ENCODE measurements at regions not wholly inside any gene's neighbourhood (a gene's known extent, or its start where the extent isn't known, plus 50 kb on each side); places are given as distances from the start of the nearest gene placed in this dataset.

DNA sequence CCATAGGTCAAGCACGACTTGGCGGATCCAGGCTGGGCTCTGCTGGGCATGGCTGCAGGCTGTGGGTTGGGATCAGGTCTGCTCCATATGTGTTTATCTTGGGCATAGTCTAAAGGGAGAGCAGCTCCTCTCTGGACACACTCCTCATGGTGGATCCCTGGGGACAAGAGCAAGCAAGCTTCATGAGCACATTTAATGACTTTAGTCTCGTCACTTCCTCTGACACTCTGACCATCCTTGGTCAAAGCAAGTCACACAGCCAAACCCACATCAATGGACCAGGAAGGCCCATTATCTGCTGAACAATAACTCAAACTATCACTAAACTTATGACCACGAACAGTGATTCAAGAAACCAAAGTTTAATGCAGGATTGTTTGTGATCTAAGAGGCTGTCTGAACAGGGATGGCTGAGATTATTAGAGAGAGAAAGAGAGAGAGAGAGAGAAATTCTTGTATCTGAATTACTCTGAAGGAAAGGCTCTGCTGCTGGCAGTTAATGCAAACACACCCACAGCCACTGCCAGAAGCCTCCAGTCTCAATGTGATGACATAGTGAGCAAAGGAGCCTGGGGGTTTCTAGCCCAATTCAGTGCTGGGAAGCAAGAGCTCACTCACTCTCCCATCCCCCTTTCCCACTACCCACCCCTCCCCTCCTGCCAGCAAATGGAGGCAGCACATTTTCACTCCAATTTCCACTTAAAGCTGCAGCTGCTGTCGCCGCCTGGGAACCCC is 490.2 kb upstream of the SULF2 start:
- no peak for DNase-seq (ENCODE audit: low read depth)

DNA sequence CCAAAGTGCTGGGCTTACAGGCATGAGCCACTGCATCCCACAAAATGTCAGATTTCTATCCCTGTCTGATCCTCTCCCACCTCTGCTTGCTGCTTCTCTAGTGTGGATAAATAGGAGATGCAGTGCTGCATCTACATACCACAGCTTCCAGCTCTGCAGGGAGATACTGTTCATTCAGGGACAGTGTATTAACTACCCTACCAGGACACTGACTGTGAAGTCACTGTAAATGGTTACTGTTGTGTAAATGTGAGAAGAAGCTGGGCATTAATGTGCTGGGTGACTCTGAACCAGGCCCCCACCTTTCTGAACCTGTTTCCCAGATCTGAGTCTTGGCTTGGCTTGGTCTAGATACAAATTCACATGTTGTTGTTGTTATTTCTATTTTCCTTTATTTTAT is 488.6 kb upstream of the SULF2 start:
- no peak for DNase-seq (ENCODE audit: low read depth)

DNA sequence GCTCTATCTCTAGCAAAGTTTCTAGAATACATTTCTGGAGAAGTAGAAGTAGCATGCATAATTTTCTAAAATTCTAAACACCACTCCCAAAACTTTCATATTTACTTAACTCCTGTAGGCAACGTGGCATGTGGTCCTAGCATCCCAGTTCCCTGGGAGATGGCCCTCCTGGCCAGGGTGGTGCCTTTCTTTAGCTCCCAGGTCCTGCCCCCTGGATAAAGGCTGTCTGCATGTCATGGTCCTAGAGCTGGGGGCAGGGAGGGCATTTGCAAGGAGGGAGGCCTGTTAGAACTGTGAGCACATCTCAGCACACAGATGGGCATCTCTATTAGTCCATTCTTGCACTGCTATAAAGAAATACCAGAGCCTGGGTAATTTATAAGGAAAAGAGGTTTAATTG is 485.6 kb upstream of the SULF2 start:
- DNase-seq (ENCODE audit: low read depth) = no peak

DNA sequence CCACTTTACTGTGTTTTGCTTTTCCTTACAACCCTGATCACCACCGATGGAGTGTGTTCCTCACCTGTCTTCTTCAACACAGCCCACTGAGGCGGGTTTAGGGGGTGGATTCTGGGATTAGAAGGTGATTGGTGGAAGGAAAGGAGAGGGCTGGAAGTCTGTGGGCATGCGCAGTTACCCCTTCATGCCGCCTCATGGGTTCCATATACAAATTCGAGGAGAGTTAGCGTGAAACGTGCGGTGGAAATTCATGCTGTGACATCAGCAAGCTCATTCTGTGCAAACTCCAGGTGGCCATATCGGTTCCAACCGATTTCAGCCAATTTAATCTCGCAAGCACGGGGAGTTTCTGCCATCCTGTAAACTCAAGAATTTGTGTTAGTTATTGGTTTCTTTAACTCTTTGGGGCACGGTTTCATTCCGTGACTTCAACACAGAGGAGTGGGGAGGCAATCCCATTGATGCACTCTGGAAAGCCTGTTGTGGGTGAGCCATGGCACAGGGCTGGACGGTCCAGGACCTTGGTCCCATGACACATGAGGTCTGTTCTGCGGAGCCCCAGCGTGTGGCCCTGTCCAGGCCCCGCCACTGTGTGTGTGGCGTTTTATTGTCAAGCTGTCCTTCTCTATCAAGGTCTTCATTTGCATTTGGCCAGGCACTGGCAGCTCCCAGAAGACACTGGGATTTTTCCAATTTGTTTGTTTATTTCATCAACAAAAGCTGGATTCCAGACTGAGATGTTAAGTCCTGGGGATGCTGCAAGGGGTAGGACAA is 482.8 kb upstream of the SULF2 start:
- DNase-seq (ENCODE audit: low read depth) = no peak

DNA sequence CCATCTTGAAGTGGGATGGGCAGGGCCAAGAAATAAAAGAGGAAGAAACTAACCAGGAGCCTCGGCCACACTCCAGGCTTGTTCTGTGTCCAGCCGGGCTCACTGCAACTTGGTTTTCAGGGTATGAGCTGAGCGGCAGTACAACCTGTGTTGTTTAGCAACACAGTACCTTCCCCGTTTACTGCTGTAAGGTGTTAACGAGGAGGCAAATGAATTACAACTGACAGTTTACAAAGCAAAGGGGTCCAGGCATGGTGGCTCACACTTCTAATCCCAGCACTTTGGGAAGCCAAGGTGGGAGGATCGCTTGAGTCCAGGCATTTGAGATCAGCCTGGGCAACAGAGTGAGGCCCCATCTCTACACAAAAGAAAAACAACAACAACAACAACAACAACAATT is 481.3 kb upstream of the SULF2 start:
- no peak for DNase-seq (ENCODE audit: low read depth)

- DNase-seq (ENCODE audit: low read depth) = no peak
Measured at GRCh38 chr20:48265791-48266190, 480.5 kb upstream of the SULF2 start.

- DNase-seq (ENCODE audit: low read depth) = no peak
Measured at GRCh38 chr20:48262955-48263354, 477.7 kb upstream of the SULF2 start.

GRCh38 chr20:48262466-48262865 is 477.2 kb upstream of the SULF2 start:
- no peak for DNase-seq (ENCODE audit: low read depth)

- DNase-seq (ENCODE audit: low read depth) = no peak
Measured at GRCh38 chr20:48261398-48261910, 476.2 kb upstream of the SULF2 start.

GRCh38 chr20:48260129-48260756 is 475.0 kb upstream of the SULF2 start:
- DNase-seq (ENCODE audit: low read depth) = no peak

DNA sequence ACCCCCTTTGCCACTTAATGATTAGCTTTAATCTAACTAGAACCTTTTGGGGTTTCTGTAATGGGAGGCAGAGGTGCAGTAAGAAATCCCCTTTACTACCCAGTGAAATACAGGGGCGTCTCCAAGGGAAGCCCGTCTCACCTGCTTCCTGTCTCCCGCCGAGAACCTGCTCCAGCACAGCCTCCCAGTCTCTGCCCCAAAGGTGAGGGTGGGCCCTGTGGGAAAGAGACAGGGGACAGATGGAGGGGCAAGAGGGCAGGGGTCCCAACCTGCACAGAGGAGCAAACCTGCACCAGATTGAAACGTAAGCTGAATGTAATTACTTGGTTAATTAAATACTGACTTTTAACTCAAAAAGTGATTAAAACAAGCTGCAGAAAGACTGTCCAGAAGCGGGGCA is 474.2 kb upstream of the SULF2 start:
- no peak for DNase-seq (ENCODE audit: low read depth)

DNA sequence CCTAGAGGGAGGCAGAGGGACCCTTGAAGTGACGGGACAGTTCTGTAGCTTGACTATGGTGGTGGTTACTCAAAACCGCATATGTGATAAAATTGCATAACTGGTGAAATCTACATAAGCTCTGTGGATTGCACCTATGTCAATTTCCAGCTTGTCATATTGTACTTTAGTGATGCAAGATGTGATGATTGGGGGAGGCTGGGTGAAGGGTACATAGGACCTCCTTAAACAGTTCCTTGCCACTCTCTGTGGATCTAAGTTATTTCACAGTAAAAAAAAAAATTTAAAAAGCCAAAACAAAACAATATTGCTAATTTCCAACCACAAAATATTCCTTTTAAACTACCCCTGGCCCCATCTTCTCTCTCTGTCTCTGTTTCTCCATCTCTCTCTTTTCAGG is 472.6 kb upstream of the SULF2 start:
- DNase-seq (ENCODE audit: low read depth) = no peak

DNA sequence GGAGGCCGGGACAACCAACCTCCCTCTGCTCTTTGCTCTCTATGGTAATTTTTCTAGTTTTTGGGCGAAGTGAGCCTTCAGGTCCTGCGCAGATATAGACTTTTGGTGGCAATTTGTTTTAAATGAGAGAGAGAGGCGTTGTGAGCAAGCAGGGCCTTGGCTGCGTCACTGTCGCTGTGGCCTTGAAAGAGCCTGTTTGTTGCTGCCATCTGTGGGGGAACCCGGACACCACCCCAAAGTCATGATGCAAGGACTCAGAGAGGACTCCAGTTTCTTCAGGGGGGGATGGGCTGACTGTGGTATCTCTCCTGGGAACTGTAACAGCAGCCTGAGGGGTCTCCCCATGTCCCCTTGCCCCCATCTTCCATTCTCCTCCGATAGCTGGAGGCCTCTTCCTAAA is 462.7 kb upstream of the SULF2 start:
- no peak for DNase-seq (ENCODE audit: low read depth)

- DNase-seq (ENCODE audit: low read depth) = no peak
Measured at GRCh38 chr20:48246061-48246790, 460.9 kb upstream of the SULF2 start.

- no peak for DNase-seq (ENCODE audit: low read depth)
Measured at GRCh38 chr20:48242623-48243022, 457.3 kb upstream of the SULF2 start.

GRCh38 chr20:48241482-48241881 is 456.2 kb upstream of the SULF2 start:
- DNase-seq (ENCODE audit: low read depth) = no peak

GRCh38 chr20:48238781-48239180 is 453.5 kb upstream of the SULF2 start:
- no peak for DNase-seq (ENCODE audit: low read depth)

- no peak for DNase-seq (ENCODE audit: low read depth)
Measured at GRCh38 chr20:48238326-48238725, 453.0 kb upstream of the SULF2 start.

DNA sequence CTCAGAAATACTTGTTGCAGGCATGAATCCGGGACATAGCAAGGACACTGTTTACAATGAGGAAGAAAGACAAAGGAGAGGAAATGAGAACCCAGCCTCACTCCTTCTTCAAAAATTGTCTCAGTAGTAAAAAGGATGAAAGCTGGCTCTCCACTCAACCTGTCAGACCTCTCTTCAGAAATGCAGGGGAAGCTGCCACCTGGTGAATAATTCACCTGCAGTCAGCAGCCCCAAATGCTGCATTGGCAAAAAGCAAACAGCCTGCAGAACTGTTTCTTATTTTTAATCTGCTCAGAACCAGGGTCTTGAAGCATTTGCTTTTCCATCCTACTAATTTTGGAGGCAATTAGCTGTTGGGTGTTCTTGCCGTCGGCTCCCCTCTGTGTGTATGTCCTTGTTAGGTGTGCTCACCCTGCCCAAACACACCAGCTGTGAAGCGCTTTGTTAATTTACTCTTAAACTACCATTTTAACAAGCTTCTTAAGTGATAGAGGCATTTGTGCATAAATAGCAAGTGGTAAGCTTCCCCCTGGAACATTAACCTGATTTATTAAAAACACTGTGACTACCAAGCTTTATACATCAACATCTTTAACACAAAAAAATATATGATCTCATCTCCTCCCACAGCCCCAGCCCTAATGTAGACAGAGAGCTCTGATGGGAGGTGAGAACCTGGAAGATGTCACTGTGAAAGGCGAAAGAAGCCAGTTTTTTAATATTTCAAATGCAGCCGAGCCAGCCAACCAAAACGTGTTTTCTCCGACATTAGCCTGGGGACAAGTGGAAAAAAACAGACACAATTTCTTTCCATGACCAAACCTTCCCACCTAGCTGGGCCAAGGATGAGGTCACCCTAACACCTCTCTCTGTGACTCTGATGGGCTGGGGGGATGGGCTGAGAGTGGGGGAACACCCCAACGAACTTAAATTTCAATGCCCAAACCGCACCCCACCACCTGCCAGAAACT is 451.0 kb upstream of the SULF2 start:
- no peak for DNase-seq (ENCODE audit: low read depth)

- DNase-seq (ENCODE audit: low read depth) = no peak
Measured at GRCh38 chr20:48234951-48235350, 449.7 kb upstream of the SULF2 start.

- no peak for DNase-seq (ENCODE audit: low read depth)
Measured at GRCh38 chr20:48231253-48231930, 446.1 kb upstream of the SULF2 start.

All from stimulated activated CD8-positive, alpha-beta memory T cell treated with anti-CD3 and anti-CD28 coated beads, Interleukin-4, amount 100 ng/mL, for 24 hours (primary cell).